Stimulated activated naive CD4-positive, alpha-beta T cell (primary cell): ENCODE measurements at regions not wholly inside any gene's neighbourhood (a gene's known extent, or its start where the extent isn't known, plus 50 kb on each side); places are given as distances from the start of the nearest gene placed in this dataset.
"Not testable (repeated sequence)": the region's sequence is repeated elsewhere in the genome, so short reads cannot be mapped to it uniquely, and the experiment has no call there.

Experiments
- DNase-seq, 6 experiments: peaks; one replicate each; lab custom pipeline; 2025; lab: John Stamatoyannopoulos, UW

DNA sequence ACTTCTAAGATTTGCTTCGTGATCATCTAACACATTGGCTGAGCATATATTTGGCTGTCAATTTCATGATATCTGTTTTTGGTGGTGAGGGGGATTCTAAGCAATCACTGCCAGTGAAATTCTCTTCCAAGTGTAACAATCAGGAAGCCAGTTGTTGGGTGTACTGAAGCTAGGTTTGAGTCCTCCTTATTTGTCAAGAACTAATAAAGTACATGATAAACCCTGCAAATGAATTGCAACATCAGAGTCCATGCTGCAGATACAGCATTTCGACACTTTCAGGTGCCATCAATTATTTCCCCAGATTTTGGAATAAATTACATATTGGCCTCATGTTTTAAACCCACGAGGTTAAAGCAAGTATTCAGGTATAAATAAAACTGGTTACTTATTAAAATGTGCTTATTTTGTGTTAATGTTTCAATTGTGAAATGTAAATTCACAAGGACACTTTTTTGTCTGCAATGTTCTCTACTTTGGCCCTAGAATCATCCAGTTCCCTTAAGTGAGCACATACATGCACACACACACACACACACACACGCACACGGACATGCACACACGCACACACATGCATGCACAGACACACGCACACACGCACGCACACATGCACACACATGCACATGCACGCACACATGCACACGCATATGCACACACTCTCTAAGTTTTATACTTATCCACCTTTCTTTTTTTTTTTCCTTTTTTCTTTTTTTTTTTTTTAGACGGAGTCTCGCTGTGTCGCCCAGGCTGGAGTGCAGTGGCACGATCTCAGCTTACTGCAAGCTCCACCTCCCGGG lies 510.2 kb upstream of the KLF6 start:
- no peak for DNase-seq

DNA sequence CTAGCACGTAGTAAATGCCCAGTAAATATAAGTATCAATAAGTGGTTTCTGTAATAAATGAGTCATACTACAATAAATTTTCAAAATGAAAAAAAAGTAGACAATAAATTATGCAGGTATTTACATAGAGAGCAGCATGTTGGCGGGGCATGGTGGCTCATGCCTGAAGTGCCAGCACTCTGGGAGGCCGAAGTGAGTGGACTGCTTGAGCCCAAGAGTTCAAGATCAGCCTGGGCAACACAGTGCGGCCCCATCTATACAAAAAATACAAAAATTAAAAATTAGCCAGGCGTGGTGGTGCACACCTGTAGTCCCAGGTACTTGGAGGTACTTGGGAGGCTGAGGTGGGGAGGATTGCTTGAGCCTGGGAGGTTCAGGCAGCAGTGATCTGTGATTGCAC lies 509.3 kb upstream of the KLF6 start:
- DNase-seq: no peak

DNA sequence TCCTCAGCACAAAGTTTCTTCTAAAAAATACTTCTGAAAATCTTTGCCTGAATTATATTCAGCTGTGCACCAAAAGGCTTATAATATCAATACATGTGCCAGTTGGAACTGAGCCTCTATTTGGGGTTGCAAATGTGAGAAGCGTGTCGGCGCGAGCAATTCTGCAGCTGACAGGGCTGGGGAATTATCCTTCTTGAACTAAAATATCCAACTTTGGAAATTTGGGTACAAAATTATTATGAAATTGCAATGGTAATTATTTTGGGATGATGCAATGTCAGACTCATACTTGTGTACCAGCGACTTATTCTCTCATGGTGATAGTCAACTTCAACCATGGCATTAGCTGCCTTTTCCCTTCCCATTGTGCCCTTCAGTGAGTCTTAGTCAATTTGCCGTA lies 507.0 kb upstream of the KLF6 start:
- DNase-seq: no peak

DNA sequence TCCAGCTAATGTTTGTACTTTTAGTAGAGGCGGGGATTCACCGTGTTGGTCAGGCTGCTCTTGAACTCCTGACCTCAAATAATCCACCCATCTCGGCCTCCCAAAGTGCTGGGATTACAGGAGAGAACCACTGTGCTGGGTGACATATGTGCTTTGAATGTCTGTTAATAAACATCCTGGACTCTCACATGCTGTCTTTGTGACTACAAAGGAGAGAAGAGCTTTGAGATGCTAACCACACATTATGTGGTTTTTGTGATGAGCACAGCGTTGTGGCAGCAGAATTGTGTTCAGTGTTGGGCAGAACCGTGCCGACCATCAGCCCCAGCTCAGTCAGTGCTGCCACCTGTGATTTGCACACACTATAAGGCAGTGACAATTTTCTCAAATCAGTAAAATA lies 500.1 kb upstream of the KLF6 start:
- DNase-seq: no peak

DNA sequence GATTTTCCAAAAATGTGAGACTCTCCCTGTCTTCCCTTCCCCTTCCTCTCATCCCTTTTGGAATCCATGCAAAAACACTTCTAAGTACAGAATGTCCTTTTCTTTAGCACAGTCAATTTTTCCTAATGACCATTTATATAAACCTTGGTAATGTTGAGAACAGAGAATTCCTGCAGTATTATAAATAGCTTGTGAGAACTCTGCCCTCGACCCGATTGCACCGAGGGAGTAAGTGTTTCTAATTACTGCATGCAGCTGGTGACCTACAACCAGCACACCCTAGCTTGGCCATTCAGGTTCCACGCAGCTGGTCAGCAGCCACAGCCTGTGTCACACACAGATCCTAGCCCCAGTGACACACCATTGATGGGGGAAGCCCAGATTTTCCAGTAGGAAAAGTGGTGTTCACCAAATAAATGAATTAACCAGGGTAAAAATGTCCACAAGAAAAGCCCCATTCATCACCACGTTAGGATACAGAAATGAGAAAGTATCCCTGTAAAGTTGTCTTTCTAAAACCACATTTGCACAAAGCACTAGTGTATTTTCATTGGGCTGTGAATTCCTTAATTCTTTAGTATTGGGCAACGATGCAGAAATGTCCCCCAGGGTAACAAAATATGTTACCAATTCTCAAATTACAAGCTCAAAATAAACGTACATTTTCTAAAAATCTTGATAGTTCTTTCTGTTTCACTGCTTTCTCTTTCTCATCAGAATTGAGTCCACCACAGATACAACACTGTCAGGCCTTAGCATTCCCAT lies 499.0 kb upstream of the KLF6 start:
- DNase-seq: no peak

DNA sequence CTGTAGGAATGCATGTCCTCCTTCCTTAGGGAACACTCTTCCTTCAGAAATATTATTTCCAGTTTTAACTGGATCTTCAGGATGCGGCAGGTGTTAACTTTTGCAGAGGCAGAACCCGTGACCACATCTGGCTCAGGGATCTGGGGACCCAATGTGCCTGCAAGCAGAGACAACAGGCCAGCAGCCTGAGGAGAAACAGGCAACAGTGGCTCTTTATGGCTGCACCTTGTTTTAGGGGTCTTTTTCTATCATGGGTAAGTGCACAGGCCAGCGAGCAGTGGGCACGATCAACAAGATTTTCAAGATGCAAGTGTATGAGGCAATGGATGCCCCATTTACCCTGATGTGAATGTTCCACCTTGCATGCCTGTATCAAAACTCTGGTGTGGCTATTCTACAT lies 497.5 kb upstream of the KLF6 start:
- DNase-seq: no peak

DNA sequence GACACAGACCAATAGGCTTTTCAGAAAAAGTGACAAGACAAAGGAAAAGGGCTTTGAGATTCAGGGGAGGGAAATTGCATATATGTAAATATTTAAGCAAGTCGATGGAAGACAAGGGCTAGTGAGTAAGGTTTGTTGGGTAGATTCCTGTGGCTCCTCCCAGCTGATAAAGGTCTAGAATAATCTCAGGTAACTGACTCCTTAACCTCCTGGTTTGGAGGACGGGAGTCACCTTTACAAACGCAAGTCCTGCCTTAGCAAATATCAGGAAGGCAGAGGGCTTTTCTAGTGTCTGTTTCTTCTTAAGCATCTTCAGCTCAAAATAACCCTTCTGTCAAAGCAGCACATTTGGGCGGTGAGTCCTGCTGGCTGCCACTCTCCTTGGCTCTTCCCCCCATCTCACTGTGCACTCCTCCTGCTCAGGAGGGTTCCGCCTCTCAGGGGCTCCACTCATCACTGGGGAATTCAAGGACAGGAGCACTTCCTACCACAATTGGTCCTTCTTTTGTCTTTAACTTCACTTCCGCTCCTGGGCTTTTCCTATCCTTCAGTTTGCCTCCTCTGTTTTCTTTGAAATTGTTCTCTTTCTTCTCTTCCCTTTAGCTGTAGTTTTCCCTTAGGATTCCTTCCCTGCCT lies 496.3 kb upstream of the KLF6 start:
- no peak for DNase-seq

DNA sequence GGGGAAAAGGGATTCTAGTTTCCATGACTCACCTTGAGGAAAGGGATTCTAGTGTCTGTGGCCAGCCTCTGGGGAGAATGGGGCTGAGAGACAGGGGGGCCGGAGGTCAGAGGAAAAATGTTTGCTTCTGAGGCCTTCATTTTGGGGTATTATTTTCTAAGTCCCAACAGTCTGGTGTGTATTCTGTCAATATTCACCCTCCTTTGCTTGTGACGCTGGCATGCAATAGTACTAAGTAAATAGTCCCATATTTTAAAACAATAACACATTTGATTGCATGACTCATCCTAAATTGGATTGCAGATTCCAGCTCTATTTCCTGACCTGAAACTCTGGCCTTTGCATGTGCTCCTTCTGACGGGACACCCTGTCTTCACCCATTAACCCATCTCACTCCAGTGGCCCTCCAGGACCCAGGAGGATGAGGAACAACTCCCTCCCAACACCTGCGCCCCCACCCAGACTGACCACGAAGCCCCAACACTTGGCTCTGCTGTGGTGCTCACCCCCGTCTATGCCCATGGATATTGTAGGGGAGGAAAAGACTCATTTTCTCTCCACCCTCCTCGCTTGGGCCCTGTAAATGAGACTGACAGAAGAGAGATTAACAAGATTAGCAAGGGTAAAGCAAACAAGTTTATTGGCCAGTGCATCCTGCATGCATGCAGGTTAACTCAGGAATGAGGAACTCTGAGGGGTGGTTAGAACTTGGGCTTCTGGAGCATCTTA lies 495.6 kb upstream of the KLF6 start:
- no peak for DNase-seq

DNA sequence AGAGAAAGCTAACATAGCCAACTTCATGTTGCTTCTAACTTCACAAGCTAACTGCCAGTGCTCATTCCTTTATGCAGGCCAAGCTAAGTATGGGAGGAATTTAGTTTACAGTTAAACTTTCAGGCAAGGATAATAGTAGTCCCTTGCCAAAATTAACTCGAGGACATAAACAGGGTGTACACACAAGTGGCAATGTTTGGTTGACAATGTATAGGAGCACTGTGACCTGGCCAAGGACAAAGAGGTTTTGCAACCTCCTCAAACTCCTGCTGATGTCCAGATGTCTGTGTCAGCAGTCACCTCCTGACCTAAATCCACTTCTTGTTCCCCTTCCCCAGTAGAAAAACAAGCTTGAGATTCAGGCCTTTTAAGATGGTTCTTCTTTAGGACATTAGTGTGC lies 494.6 kb upstream of the KLF6 start:
- DNase-seq: no peak

DNA sequence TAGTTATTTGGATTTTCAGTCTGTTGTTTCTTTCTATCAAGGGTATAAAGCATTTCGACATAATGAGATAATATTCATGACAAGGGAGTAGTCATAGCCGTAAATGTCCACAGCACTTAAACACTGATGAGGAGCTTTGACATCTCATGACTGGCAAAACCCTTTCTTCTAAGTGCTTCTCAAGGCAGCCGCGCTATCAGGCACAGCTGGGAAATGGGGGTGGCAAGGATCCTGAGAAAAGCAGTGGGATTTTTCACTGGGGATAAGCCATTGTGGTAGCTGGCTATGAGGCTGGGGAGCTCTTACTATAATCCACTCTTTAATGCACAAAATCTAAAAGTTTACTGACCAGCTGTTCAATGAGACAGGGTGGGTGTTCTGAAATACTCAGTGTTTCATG lies 493.2 kb upstream of the KLF6 start:
- no peak for DNase-seq

DNA sequence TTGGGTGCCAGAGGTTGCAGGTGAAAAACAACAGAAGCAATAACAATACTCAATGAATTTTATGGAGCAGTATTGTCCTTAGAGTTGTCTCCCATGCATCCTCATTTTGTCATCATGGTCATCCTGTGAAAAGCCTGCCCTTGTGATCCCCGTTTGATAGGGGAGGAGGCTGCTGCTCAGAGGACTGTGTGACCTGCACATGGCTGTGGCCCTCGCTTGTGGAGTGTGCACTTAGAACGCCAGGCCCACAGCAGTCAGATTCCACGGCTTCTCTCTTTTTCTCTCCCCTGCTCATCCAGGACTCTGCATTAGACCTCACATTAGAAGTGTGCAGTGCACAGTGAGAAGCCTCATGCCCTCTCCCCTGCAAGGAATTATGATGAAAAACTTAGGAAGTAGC lies 491.1 kb upstream of the KLF6 start:
- DNase-seq: no peak

DNA sequence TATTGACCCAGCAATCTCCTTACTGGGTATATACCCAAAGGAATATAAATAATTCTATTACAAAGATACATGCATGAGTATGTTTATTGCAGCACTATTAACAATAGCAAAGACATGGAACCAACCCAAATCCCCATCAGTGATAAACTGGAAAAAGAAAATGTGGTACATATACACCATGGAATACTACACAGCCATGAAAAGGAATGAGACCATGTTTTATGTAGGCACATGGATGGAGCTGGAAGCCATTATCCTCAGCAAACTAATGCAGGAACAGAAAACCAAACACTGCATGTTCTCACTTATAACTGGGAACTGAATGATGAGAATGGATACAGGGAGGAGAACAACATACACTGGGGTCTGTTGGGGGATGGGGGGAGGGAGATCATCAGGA lies 489.7 kb upstream of the KLF6 start:
- DNase-seq: not testable (repeated sequence)

DNA sequence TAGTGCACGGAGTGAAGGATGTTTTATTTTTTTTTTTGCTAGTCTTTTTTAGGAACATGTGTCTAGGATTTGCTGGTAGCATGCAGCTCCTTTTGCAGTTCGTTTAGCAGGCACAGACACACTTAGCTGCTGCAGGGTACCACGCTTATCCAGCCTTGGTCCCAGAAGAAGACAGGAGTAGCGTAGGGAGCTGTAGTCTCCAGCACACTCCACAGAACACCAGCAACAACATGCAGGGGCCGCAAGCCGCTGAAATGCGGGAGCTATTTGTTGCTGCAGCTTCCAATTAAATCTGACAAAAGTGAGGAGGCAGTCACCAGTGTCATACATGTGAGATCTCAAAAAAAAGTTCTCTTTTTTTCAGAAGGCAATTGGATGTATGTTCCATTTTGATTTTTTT lies 486.2 kb upstream of the KLF6 start:
- DNase-seq: no peak

DNA sequence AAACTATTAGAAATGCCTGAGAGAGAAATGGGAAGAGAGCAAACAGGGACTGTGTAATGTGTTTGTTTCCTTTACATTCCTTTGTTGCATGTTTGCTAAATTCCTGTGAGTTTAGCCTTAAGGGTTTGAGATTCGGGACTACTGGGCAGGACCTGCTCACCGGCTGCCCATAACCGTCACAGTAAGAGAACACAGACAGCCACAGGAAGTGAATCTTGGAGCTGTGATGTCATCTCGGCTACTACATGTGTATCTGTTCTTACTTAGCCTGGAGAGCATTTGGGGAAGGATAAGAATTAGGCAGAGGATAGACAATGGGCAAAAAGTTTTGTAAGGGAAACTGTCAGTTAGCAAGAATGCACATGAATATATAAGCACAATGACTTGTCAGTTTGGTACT lies 485.1 kb upstream of the KLF6 start:
- DNase-seq: no peak

DNA sequence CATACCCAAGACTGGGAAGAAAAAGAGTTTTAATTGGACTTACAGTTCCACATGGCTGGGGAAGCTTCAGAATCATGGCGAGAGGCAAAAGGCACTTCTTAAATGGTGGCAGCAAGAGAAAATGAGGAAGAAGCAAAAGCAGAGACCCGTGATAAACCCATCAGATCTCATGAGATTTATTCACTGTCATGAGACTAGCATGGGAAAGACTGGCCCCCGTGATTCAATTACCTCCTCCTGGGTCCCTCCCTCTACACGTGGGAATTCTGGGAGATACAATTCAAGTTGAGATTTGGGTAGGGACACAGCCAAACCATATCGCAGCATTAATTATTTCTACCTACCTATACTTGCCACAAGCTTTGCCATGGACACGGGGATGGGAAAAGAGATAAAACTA lies 483.5 kb upstream of the KLF6 start:
- DNase-seq: not testable (repeated sequence)

DNA sequence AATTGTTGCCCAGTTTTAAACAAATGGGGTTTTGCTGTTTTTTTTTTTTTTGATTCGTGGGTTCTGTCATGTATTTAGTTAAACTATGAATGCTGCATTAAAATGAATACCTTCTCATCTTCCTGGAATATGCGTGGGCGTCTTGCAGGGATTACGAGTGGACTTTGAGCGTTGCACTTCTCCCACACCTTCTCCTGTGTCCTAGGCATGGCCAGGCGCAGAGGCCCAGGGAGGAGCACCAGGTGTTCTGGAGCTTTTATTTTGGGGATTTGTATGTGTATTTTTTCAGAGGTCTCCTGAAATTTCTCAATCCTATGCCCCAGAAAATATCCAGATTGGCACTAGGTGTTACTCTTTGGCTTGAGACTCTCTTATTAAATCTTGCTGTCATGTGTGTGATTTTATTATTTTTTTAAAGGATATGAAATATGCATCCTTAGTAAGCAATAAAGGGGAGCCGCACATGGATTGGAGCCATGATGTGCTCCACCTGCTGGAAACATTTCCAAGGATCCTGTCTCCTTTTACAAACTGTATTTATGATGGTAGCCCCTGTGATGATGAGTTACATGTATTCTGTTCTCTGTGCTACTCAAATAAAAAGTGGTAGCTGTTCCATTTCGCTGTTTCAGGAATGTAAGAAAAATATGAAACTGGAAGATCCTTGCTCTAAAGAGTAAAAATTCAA lies 482.2 kb upstream of the KLF6 start:
- DNase-seq: no peak

DNA sequence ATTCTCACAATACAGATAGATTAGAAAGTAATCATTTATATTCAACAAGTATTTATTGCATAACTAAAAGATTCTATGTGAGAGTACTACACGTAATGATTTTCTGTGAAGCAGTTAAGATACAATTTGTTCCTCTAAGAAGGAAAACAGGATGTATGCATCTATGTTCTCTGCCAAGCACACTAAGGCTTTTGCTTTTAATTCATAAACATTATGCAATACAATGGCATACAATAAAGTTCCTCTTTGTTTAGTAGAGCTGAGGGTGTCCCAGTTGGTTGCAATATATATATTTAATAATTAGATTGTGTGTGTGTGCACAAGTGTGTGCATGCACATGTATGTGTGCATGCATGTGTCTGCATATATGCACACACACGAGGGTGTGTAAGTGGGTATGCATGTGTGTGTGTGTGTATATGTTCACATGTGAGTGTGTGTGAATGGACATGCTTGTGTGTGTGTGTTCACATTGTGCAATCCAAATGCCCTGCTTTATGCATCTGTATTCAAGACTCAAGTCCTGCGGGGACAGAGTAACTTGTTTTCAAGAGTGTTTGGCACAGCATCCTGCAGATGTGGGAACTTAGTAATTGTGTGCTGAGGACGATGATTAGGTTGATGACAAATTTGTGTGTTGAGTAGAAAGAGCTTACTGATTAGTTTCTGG lies 481.5 kb upstream of the KLF6 start:
- no peak for DNase-seq

DNA sequence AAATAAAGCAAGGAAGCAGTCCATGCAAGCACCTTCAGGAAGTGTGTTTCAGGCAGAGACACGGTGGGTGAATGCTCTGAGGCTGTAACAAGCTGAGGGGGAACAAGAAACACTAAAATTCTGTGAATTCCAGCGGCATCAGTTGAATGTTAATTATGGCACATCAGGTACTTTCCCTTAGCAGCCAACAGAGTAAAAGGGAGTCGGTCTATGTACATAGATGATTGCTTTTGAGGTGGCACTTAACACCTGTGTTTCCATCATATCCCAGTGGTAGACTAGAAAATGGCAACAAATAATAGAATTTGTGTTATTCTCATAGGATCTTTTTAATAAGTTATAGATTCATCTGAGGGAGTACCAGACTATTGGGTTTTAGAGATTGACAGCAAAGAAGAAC lies 481.0 kb upstream of the KLF6 start:
- no peak for DNase-seq

DNA sequence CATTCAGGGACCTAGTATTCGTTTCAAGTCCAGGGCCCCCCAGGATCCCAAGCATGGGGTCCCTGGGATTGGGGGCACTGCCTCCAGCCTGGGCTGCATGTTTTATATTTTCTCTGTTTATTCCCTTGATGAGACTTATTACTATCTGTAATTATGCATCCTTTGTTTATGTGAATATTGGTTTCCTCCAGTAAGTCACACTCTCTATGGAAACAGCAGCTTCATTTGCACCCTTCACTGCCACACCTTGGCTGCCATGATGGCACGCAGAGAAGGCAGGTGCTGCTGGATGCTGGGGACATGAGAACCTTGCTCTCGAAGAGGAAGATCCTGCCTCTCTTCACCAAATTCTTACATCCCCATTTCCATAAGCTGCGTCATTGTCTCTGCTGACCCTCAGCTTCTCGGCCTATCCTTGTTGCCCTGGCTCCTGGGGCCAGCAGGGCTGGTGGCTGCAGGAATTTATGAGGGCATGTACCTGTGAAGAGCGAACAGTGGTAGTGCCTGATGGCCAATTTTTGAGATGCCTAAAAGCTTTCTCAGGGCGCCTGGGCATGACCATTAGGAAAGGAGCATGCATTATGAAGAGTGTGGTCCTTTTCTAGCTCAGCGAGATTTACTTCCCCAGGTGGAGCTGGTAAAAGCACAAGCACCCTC lies 479.3 kb upstream of the KLF6 start:
- no peak for DNase-seq

DNA sequence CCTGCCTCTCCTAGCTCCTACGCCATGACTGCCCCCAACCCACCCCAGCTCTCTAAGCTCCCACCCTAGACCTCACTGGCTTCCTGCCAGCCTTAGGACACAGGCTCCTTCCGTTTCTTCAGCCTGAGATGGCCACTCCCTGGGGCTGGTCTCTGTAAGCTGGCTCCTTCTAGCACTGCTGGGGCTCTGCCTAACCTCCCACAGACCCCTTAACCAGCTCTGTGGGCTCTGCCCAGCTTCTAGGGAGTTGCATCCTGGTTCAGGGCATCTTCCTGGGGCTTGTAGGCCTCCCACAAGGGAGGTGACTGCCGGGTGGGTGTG lies 478.6 kb upstream of the KLF6 start:
- no peak for DNase-seq
